ENCODE measurements at regions not wholly inside any gene's neighbourhood (a gene's known extent, or its start where the extent isn't known, plus 50 kb on each side); places are given as distances from the start of the nearest gene placed in this dataset.

- Histone ChIP-seq H3K36me3 (no peaks in the 10 kb centered on the region), H3K27ac (no peak overlapping the region), H3K4me3 (no peak overlapping the region), H3K27me3 (no peaks in the 10 kb centered on the region), H3K9me3 (no peaks in the 10 kb centered on the region), H3K4me1 (no peaks in the 10 kb centered on the region)
- intact Hi-C loops (cut with DNase I) = no loop called here
- TF ChIP-seq CTCF (IDR thresholded peaks at IDR 0.05) = no peak
- no peak for TF ChIP-seq POLR2A (IDR thresholded peaks at IDR 0.05)
- WGBS (ENCODE audit: insufficient coverage, low coverage, low lambda C conversion rate, missing lambda C conversion rate) = 43% methylated on average over 1 of the region's 1 CpG
- no peak for DNase-seq
- no peak for ATAC-seq
Measured at GRCh38 chrX:74680836-74681235, 66.4 kb upstream of the RLIM start.

GRCh38 chrX:74680391-74680790 is 66.0 kb upstream of the RLIM start:
- Histone ChIP-seq H3K27me3 (peaks cover 0 to 4% of the 10 kb centered on the region in 2 donors), H3K4me3 (no peak overlapping the region), H3K4me1 (no peaks in the 10 kb centered on the region), H3K27ac (no peak overlapping the region), H3K36me3 (no peaks in the 10 kb centered on the region), H3K9me3 (no peaks in the 10 kb centered on the region)
- intact Hi-C loops (cut with DNase I) = no loop called here
- ATAC-seq (no peak), DNase-seq (no peak)
- TF ChIP-seq CTCF (IDR thresholded peaks at IDR 0.05) = no peak
- TF ChIP-seq POLR2A (IDR thresholded peaks at IDR 0.05) = no peak

GRCh38 chrX:74670028-74670427 is 55.6 kb upstream of the RLIM start:
- TF ChIP-seq CTCF (IDR thresholded peaks at IDR 0.05) = no peak
- no peak for TF ChIP-seq POLR2A (IDR thresholded peaks at IDR 0.05)
- Histone ChIP-seq H3K27me3 (peaks cover 0 to 4% of the 10 kb centered on the region in 2 donors), H3K36me3 (no peaks in the 10 kb centered on the region), H3K4me3 (no peak overlapping the region), H3K4me1 (no peaks in the 10 kb centered on the region), H3K27ac (no peak overlapping the region), H3K9me3 (no peaks in the 10 kb centered on the region)
- intact Hi-C loops (cut with DNase I) = no loop called here
- ATAC-seq = peak in 2 of 4 donors; percentile 55 to 87
- 20% methylated on average over 1 of the region's 1 CpG for WGBS (ENCODE audit: insufficient coverage, low coverage, low lambda C conversion rate, missing lambda C conversion rate)
- DNase-seq = no peak

Small RNA genes in the stretch of these regions (small RNA-seq; reads per million reads assigned to genes)
- 0 reads per million in 2 experiments for gene RNU6-330P
